ENCODE measurements at regions not wholly inside any gene's neighbourhood (a gene's known extent, or its start where the extent isn't known, plus 50 kb on each side); places are given as distances from the start of the nearest gene placed in this dataset.

DNA sequence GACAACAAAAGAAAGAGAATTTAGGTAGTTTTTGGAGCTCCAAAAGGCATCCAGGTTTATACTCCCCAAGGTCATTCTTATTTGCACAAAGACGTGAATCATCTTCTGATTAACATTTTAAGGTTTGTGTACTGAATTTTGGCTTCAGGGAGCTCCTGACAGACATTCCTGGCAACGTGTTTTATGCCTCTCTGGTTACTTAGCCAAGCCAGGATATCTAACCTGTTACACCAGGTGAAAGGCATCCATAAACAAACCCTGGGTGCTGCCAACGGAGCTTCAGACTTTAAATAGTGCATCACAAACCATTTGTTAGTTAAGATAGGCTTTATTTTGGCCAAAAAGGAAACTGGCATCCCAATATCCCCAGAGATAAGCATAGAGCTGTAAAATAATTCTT lies 997.3 kb downstream of the ARAP2 start:
- no peak for DNase-seq

DNA sequence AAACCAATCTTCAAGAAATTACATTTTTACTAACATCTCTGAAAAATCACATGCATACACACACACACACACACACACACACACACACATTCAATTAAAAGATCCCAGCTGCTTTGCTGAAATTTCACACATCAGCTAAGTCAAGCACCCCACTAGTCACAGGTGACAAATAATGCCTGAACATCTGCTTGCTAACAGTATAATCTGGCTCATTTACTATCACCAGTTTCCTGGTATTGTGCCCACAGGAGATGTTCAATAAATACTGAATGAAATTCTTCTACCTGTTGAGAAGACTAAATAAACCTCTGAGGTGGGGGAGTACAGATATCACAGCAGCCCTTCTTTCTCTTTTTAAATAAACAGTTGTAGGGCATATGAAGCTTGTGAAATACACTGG lies 994.0 kb downstream of the ARAP2 start:
- DNase-seq = no peak

DNA sequence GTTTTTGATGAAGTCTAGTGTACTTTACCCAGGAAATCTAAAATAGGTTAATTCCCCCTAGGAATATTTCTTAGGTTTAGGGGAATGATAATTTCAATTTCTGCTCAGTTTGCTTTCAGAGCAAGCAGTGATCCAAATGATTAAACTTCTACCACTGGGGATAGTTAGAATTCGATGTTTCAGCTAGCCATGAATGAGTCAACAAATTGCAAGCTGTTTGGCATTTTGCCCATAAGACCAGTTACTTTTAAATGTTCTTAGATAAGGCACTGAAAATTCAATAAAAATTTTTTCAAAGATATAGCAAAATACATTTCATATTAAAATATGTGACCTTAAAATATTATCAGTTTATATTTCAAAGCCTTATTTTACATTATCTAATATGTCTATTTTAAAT lies 993.6 kb downstream of the ARAP2 start:
- no peak for DNase-seq

DNA sequence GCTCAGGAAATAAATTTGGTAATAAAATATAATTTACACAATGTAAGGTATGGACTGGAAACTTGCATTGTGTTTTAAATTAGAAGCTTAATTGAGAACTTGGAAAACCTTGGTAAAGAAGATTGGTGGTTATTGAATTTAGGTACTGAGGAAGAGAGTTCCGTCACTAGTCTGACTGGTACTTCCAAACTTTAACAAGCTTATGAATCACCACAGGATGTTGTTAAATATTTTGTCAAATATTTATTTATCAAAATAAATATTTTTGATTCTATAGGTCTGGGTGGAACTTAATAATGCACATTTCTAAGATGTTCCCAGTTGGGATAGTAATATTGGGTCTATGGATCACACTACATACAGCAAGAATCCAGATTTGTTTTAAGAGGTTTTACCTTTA lies 992.2 kb downstream of the ARAP2 start:
- DNase-seq = no peak

DNA sequence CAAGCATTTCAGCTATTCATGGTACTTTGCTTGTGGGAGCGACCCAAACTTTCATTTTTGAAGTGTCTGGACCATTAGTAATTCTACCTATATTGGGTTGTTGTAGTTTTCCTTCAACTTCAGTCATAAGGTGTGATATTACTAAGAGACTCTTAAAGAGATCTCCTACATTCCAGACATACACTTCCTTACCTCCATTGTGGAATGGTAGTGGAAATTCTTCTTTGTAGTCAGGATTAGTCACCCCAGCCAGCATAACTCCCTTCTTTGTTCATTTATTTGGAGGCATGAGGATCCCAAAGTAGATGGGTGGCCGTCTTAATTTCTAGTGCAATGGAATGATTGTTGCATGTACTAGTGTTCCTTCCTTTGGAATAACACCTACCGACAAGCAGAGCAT lies 991.4 kb downstream of the ARAP2 start:
- no peak for DNase-seq

DNA sequence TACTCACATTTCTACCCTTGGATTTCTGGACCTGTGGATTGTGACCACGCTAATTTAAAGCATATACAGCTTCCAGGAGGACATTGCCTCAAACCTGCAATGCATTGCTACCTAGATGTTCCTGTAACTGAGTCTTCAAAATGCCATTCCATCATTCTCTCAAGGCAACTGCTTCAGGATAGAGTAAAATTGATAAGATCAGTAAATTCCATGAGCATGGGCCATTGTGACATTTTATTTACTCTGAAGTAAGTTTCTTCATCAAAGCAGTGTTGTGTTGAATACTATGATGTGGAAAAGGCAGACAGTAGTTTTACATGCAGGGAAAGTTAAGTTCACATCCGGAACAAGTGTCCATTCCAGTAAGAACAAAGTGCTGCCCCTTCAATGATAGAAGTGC lies 991.0 kb downstream of the ARAP2 start:
- no peak for DNase-seq

DNA sequence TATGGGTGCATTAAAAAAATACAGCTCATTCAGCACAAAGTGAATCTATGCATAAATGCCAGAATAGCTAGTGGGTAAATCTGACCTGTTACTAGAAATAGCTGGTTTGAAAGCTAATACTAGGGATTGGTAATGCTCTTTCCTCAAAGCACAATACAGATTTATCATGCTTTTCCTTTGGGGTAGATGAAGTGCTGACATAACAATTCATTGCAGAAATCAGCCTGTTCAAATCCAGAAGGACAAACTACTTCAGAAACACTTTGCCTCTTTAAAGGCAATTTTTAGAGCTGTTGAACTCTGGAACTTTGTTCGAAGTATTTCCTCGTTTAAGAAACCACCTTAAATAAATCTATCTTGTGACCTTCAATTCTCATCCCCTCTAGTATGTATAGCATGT lies 957.9 kb downstream of the ARAP2 start:
- no peak for DNase-seq

DNA sequence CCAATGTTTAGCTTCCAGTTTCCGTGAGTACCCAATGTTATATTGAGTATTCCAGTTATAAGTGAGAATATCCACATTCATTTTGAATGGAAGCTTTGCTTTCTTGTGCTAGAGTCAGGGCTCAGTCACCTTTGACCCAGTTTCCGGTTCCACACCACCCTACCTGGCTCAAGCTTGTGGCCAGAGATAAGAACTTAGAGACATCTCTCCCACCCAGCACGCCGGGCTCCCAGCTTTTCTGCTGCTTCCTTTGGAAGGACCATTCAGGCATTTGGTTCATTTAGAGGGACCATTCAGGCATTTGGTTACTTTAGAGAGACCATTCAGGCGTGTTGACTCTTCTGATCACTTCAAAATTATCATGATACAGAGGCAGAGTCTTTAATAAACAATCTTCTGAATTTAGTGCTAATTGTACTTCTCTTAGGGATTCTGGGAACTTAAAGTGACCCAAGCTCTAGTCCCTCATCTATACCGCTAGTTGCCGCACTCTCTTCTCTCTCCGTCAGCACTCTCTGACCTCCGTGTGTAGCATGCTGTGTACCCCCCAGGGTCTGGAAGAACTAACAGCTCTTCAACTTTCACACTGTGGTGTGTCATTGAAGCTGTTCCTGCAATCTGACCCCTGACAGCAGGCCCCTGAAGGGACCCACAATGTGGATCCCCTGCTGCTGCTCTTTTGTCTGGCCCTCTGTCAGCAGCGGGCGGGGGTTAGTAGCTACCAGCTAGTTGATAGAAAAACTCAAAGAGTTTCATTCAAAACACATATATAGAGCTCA lies 943.1 kb downstream of the ARAP2 start:
- DNase-seq = no peak

DNA sequence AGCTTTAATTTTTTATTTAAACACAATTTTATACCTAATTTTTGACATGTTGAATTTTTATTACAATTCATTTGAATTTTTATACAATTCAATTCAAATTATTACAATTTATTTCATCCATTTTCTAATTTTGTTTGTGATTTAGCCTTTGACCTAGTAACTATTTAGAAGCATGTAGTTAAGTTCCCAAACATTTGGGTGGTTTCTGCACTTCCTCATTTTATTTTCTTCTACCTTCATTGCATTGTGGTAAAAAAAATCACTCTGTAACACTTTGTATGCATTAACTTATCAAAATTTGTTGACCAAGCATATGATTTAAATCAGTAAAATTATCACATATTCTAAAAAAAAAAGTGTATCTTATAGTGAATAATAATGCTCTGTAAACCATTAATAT lies 928.9 kb downstream of the ARAP2 start:
- DNase-seq = no peak

DNA sequence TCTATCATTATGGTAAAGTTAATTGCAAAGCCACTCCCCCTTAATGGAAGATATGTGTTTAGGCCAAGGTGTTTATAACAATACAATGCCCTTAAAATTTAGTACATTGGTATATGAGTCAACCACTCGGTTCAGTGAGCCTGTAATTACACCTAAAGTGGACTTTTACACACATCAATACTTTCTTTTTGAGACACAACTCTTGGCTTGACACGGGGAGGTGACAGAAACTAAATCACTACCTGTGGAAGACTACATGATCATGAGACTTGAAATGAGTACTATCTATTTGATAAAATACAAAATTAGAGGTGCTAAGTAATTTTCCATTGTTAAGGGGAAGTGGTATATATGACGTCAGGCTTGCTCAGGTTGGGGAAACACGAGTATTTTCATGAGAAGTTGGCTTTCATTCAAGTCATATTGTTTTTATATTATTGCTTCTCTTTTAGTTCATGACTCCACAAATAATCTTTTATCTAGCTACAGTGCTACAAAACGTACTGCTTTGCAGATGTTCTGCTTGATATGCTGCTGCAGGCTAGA lies 918.3 kb downstream of the ARAP2 start:
- DNase-seq = no peak

DNA sequence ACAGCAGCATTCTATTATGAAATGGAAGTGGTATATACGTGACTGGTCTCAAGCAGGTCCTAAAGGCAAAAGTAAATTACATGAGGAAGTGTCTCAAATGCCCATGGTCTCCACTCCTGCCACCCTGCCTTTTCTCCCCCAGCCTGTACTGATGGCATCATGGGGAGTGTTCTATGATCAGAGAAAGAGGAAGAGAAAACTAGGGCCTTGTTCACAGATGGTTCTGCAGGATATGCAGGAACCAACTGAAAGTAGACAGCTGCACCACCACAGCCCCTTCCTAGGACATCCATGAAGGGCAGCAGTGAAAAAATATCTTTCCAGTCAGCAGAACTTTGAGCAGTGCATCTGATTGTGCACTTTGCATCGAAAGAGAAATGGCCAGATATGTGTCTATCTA lies 901.5 kb downstream of the ARAP2 start:
- no peak for DNase-seq

DNA sequence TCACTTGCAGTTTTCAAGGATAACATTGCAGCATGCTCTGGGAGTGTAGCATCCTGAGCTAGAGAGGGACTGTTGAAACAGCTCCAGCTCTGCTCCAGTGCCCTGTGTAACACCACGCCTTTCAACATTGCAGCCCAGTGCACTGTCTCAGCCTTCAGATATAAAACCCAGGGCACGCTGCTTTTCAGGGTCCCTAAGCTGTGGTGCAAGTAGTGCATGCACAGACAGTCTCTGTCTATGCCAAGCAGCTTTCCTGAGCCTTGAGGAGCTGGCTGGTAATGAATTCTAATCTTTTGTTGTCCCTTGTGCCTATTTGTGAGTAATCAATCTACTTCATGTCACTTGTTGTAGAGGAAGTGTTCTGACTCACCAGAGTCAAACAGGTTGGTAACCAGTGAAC lies 897.0 kb downstream of the ARAP2 start:
- no peak for DNase-seq

DNA sequence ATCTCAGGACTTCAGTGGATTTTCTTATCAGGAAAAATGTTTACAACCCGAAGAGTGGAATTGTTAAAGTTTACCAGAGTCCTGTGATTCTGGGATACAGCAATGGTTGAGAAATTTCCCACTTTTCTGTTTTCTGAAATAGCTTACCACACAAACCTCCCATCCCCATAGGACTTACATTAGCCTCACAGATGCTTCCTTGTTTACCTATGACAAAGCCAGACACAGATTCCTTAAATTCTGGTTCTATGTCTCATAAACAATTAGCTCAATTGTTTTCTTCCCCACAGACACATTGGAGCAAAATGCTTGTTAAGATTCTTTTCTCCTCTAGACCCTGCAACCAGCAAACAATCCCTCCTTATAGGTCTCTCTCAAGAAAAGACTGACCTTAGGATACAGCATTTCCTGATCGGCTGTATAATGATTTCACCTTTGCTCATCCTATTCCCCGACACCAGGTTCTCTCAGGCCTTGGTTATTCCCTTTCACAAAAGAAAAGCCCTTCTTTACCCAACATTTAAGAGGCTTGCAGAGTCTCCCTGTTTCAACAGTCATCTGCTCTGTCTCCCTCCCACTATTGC lies 886.2 kb downstream of the ARAP2 start:
- no peak for DNase-seq

DNA sequence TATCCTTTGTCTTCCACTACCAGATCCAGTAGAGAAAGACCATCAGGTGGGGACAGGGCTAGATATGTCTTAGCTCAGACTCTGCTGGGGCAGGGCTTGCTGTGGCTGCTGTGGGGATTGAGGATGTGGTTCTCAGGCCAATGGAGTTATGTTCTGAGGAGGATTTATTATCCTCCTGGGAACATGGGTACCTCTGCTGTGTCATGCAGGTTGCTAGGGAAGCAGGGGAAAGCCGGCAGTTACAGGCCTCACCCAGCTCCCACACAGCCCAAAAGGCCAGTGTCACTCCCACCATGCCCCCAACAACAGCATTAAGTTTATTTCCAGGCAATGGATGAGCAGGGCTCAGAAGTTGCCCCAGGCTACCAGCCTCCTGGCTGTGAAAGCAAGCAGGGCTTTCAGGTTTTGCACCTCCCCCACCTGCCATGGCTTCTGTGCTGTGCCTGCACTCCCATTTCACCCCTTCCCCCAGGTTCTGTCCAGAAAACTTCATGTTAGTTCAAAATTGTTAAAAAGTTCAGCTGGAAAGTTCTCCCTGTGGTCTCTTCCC lies 879.9 kb downstream of the ARAP2 start:
- no peak for DNase-seq

DNA sequence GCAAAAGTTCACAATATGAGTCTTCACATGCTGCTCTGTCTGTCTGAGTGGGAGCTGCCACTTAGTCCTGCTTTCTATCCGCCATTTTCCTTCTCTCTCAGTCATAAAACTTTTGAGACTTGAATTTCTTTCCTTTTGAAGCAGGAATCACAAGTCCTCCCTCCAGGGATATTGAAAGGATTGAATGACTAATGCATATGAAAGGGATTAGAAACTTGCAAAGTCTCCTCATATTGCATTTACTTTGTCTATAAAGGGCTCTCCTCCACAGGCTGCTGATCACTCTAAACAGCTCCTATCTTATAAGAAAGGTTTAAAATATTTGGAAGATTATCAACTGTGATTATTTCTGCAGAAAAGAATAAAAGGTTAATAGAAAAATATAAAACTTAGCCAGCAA lies 879.1 kb downstream of the ARAP2 start:
- DNase-seq = no peak

DNA sequence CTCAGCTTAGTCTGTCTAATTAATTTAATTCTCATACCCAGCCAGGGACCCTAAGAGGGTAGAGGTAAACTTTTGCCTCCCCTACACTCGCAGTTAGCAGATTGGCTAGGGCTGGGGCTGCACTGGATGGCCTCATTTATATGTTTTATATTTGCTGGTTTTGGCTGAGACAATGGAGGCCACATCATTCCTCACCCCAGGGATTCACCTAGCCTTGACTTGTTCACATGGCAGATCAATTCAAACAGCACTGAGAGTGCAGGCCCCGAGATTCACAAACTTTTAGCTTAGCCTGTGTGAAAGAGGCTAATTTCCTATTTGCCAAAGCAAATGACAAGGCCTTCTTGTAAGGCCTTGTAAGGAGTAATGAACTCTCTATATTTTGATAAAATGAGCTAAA lies 844.4 kb downstream of the ARAP2 start:
- DNase-seq = no peak

DNA sequence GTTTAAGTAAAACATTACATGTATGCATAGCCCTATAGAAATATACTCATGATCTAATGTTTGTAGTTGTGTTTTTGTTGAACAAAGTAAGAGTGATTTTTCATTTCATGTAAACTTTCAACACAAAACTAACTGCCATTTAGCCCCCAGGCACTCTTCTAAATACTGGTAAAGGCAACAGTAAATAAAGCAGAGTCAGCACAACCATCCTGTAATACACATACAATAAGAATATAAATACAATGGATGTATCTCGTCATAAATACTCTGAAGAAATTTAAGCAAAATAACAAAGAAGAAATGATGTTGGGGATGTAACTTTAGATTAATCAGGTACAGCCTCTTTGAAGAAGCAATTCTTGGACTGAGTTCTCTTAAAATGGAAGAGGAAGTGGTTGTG lies 821.2 kb downstream of the ARAP2 start:
- DNase-seq = no peak

DNA sequence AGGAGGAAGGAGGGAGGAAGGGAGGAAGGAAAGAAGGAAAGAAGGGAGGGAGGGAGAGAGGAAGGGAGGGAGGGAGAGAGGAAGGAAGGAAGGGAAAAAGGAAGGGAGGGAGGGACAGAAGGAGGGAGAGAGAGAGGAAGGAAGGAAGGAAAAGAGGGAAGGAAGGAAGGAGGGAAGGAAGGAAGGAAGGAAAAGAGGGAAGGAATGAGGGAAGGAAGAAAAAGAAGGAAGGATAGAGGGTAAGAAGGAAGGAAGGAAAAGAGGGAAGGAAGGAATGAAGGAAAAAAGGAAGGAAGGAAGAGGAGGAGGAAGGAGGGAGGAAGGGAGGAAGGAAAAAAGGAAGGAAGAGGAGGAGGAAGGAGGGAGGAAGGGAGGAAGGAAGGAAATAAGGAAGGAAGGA lies 796.8 kb downstream of the ARAP2 start:
- DNase-seq = no peak

DNA sequence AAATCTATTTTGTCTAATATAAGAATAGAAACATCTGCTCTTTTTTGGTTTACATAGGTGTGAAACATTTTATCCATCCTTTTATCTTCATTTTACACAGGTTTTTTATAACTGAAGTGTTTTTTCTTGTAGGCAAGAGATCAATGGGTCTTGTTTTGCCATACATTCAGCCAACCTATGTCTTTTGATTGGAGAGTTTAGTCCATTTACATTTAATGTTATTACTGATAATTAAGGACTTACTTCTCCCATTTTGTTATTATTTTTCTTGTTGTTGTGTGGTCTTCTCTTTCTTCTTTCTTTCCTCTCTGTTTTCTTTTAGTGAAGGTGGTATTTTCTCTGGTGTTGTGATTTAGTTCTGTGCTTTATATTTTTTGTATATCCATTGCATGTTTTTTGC lies 785.3 kb downstream of the ARAP2 start:
- DNase-seq = no peak

DNA sequence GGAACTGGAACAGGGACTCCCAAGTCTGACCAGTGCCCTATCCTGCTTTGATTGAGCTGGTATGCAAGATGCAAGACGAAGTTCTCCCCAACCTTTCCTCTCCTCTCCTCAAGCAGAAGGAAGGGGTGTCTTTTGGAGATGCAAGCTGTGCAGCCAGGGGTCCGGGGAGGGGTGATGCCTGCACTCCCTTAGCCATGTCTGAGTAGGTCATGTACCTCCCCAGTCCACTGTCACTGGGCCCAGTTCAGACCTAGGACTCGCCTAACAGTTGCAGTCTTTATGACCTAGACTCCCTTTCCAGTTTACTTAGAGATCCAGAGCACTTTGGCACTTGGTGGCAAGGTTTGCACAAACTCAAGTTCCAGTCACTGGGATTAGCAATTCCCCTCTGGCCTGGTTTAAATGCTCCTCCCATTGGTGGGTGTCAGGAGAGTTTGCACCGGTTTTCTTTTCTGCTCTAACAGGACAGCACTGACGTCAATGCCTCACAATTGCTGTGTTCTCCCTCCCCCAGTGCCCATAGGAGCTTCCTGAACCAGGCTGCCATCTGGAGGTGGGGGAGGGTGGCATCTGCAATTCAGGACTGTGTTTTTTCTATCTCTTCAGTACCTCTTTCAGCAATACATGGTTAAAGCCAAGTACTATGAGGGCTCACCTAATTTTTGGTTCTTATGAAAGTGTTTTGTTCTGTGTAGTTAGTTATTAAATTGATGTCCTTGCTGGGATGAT lies 782.2 kb downstream of the ARAP2 start:
- no peak for DNase-seq

DNA sequence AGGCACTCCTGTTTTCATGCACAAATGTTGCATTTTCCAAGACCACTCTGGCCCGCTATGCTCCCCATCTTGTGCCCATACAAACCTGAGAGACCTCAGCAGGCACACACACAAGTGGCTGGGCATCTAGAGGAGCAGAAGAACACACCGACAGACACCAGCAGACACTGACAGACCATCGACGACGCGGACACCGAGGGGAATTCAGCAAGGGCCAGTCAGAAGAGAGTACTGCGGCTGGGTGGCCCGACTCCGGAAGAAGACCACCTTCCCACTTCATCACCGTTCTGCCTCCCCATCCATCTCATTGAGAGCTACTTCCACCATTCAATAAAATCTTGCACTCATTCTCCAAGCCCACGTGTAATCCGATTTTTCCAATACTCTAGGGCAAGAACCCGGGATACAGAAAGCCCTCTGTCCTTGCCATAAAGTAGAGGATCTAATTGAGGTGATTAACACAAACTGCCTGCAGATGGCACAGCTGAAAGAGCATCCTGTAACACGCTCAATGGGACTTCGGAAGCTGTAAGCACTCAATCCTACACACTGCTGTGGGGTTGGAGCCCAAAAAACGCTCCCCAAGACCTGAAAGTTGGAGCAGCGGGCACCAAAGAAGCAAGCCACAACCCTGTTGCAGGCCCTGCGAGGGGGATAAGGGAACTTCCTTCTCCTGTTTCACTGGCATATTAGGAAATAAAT lies 780.9 kb downstream of the ARAP2 start:
- no peak for DNase-seq

DNA sequence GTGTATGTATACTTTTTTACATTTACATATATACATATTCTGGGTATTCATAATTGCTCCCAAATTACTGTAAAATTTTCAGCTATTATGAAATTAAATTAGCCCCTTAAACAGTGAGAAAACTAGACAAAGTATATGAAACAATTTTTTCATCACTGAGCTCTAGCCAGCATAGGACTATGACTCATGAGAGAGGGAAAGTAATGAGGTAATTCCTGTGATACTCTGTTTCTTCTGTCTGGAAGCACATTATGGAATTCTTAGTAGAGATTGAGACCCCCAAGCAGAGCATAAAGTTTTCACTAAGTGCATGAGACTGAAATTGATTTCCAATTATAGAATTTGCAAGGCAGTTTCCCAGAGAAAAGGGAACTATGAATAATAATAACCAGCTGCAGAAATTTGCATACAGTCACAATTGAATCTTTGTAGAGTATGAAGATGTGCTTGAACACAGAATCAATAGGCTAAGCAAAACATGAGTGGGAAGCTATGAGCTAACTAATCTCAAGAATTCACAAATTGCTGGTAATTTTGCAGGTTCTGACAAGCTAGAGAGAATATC lies 779.3 kb downstream of the ARAP2 start:
- DNase-seq = no peak

DNA sequence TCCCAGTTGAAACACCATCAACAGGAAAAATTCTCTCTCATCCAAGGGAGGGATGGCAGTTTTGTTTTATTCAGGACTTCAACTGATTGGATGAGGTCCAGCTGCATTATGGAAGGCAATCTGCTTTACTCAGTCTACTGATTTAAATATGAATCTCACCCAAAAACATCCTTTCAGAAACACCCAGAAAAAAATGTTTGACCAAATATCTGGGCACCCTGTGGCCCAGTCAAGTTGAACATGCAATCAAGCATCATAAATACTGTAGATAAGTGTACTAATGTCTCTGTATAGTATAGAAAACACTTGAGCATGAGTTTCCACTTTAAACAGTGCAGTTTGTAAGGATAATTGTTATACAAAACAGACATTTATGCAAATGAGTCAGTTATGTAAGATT lies 753.2 kb downstream of the ARAP2 start:
- DNase-seq = no peak
